WTC11 (cell line): ENCODE measurements at regions not wholly inside any gene's neighbourhood (a gene's known extent, or its start where the extent isn't known, plus 50 kb on each side); places are given as distances from the start of the nearest gene placed in this dataset.

Experiments used
- CBFB ChIP-seq: sonication (generic); formaldehyde crosslinking; IDR thresholded peaks from 2 replicates; pipeline ENCODE4 v1.8.1; 2022; ENCODE audit warnings: mild to moderate bottlenecking, low read depth, missing genetic modification reagents
- ZNF263 ChIP-seq: sonication (generic); formaldehyde crosslinking; IDR thresholded peaks from 2 replicates; pipeline ENCODE4 v1.8.1; 2022; ENCODE audit warnings: low read depth, mild to moderate bottlenecking, moderate library complexity, missing genetic modification reagents
- ZNF671 ChIP-seq: fragments of 250-450 bp; sonication (Bioruptor Pico); IDR thresholded peaks from 2 replicates; pipeline ENCODE4 v1.8.0; 2021; ENCODE audit warnings: mild to moderate bottlenecking
- TF ChIP-seq, protein P1 (sequence below): sonication (generic); formaldehyde crosslinking; IDR thresholded peaks from 2 replicates; pipeline ENCODE4 v1.8.1; 2022; ENCODE audit warnings: low read depth, missing genetic modification reagents, borderline replicate concordance
- TF ChIP-seq, protein P2 (sequence below): sonication (generic); formaldehyde crosslinking; IDR thresholded peaks from 2 replicates; pipeline ENCODE4 v1.8.0; 2022; ENCODE audit warnings: mild to moderate bottlenecking, missing genetic modification reagents
- TF ChIP-seq, protein P3 (sequence below): fragments of 200-600 bp; IDR thresholded peaks from 2 replicates; pipeline ENCODE4 v1.8.0; 2022; ENCODE audit warnings: antibody characterized with exemption
- TF ChIP-seq, protein P4 (sequence below): sonication (generic); formaldehyde crosslinking; IDR thresholded peaks from 2 replicates; pipeline ENCODE4 v1.8.1; 2023; ENCODE audit warnings: mild to moderate bottlenecking, missing genetic modification reagents, borderline replicate concordance

DNA sequence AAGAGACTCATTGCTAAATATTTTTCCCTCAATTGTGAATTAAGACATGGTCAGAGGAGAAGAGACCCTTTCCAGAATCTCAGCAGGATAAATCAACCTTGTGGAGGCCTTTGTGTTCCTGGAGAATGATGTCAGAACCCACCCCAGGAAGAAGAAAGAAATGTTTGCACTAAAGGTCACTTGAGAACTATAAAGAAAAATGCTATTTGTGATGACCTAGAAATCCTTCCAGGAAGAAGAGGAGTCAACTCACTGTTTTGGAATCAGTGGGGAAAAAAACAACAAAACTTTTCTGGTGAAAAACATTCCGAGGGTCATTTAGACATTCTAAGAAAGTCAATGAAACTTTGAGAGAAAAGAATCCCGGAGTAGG is 129.1 kb upstream of the ANKRD1 start:
- TF ChIP-seq, protein P1, sequence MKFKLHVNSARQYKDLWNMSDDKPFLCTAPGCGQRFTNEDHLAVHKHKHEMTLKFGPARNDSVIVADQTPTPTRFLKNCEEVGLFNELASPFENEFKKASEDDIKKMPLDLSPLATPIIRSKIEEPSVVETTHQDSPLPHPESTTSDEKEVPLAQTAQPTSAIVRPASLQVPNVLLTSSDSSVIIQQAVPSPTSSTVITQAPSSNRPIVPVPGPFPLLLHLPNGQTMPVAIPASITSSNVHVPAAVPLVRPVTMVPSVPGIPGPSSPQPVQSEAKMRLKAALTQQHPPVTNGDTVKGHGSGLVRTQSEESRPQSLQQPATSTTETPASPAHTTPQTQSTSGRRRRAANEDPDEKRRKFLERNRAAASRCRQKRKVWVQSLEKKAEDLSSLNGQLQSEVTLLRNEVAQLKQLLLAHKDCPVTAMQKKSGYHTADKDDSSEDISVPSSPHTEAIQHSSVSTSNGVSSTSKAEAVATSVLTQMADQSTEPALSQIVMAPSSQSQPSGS (CRISPR knock-in tag): no peak
- TF ChIP-seq, protein P2, sequence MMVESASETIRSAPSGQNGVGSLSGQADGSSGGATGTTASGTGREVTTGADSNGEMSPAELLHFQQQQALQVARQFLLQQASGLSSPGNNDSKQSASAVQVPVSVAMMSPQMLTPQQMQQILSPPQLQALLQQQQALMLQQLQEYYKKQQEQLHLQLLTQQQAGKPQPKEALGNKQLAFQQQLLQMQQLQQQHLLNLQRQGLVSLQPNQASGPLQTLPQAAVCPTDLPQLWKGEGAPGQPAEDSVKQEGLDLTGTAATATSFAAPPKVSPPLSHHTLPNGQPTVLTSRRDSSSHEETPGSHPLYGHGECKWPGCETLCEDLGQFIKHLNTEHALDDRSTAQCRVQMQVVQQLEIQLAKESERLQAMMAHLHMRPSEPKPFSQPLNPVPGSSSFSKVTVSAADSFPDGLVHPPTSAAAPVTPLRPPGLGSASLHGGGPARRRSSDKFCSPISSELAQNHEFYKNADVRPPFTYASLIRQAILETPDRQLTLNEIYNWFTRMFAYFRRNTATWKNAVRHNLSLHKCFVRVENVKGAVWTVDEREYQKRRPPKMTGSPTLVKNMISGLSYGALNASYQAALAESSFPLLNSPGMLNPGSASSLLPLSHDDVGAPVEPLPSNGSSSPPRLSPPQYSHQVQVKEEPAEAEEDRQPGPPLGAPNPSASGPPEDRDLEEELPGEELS (CRISPR knock-in tag): no peak
- TF ChIP-seq, protein P3, sequence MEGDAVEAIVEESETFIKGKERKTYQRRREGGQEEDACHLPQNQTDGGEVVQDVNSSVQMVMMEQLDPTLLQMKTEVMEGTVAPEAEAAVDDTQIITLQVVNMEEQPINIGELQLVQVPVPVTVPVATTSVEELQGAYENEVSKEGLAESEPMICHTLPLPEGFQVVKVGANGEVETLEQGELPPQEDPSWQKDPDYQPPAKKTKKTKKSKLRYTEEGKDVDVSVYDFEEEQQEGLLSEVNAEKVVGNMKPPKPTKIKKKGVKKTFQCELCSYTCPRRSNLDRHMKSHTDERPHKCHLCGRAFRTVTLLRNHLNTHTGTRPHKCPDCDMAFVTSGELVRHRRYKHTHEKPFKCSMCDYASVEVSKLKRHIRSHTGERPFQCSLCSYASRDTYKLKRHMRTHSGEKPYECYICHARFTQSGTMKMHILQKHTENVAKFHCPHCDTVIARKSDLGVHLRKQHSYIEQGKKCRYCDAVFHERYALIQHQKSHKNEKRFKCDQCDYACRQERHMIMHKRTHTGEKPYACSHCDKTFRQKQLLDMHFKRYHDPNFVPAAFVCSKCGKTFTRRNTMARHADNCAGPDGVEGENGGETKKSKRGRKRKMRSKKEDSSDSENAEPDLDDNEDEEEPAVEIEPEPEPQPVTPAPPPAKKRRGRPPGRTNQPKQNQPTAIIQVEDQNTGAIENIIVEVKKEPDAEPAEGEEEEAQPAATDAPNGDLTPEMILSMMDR: no peak
- TF ChIP-seq ZNF671 (CRISPR knock-in tag) (no peak), CBFB (CRISPR knock-in tag) (no peak), ZNF263 (CRISPR knock-in tag) (no peak)
- TF ChIP-seq, protein P4, sequence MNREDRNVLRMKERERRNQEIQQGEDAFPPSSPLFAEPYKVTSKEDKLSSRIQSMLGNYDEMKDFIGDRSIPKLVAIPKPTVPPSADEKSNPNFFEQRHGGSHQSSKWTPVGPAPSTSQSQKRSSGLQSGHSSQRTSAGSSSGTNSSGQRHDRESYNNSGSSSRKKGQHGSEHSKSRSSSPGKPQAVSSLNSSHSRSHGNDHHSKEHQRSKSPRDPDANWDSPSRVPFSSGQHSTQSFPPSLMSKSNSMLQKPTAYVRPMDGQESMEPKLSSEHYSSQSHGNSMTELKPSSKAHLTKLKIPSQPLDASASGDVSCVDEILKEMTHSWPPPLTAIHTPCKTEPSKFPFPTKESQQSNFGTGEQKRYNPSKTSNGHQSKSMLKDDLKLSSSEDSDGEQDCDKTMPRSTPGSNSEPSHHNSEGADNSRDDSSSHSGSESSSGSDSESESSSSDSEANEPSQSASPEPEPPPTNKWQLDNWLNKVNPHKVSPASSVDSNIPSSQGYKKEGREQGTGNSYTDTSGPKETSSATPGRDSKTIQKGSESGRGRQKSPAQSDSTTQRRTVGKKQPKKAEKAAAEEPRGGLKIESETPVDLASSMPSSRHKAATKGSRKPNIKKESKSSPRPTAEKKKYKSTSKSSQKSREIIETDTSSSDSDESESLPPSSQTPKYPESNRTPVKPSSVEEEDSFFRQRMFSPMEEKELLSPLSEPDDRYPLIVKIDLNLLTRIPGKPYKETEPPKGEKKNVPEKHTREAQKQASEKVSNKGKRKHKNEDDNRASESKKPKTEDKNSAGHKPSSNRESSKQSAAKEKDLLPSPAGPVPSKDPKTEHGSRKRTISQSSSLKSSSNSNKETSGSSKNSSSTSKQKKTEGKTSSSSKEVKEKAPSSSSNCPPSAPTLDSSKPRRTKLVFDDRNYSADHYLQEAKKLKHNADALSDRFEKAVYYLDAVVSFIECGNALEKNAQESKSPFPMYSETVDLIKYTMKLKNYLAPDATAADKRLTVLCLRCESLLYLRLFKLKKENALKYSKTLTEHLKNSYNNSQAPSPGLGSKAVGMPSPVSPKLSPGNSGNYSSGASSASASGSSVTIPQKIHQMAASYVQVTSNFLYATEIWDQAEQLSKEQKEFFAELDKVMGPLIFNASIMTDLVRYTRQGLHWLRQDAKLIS (CRISPR knock-in tag): no peak
